NCI-H128 (cell line): ENCODE measurements at regions not wholly inside any gene's neighbourhood (a gene's known extent, or its start where the extent isn't known, plus 50 kb on each side); places are given as distances from the start of the nearest gene placed in this dataset.

Source experiments
- DNase-seq: peaks from one replicate; lab custom pipeline; 2025; ENCODE audit not compliant: unreplicated experiment; lab: John Stamatoyannopoulos, UW

GRCh38 chr15:88383354-88383753 lies 83.8 kb downstream of the MRPL46 start:
- DNase-seq, result no peak

GRCh38 chr15:88382482-88382983 lies 84.7 kb downstream of the MRPL46 start:
- no peak for DNase-seq

GRCh38 chr15:88378188-88378637 lies 89.0 kb downstream of the MRPL46 start:
- DNase-seq, result no peak

GRCh38 chr15:88377509-88377908 lies 89.7 kb downstream of the MRPL46 start:
- no peak for DNase-seq

GRCh38 chr15:88376574-88377174 lies 90.5 kb downstream of the MRPL46 start:
- DNase-seq, result no peak

GRCh38 chr15:88375234-88375927 lies 91.8 kb downstream of the MRPL46 start:
- no peak for DNase-seq

GRCh38 chr15:88365124-88365523 lies 102.1 kb downstream of the MRPL46 start:
- no peak for DNase-seq

- DNase-seq, result no peak
These were observed 92.2 kb upstream of the NTRK3 start for GRCh38 chr15:88348579-88349230.

GRCh38 chr15:88345962-88346361 lies 89.4 kb upstream of the NTRK3 start:
- no peak for DNase-seq

GRCh38 chr15:88344786-88345185 lies 88.2 kb upstream of the NTRK3 start:
- no peak for DNase-seq

- no peak for DNase-seq
These were observed 86.1 kb upstream of the NTRK3 start for GRCh38 chr15:88342666-88343065.

GRCh38 chr15:88341653-88342052 lies 85.1 kb upstream of the NTRK3 start:
- no peak for DNase-seq

GRCh38 chr15:88341006-88341405 lies 84.5 kb upstream of the NTRK3 start:
- DNase-seq, result no peak

- no peak for DNase-seq
These were observed 81.5 kb upstream of the NTRK3 start for GRCh38 chr15:88337993-88338392.

- DNase-seq, result no peak
These were observed 78.5 kb upstream of the NTRK3 start for GRCh38 chr15:88335074-88335473.

GRCh38 chr15:88334436-88334835 lies 77.9 kb upstream of the NTRK3 start:
- no peak for DNase-seq

GRCh38 chr15:88331291-88331690 lies 74.8 kb upstream of the NTRK3 start:
- DNase-seq, result no peak

GRCh38 chr15:88326924-88327323 lies 70.4 kb upstream of the NTRK3 start:
- DNase-seq, result no peak

GRCh38 chr15:88324741-88325065 lies 68.2 kb upstream of the NTRK3 start:
- DNase-seq, result no peak

- DNase-seq, result peak; percentile 44
These were observed 67.6 kb upstream of the NTRK3 start for GRCh38 chr15:88323976-88324740.

GRCh38 chr15:88323468-88323867 lies 66.9 kb upstream of the NTRK3 start:
- no peak for DNase-seq

GRCh38 chr15:88322461-88322860 lies 65.9 kb upstream of the NTRK3 start:
- DNase-seq, result no peak
